HUDEP-2 (cell line): ENCODE measurements at regions not wholly inside any gene's neighbourhood (a gene's known extent, or its start where the extent isn't known, plus 50 kb on each side); places are given as distances from the start of the nearest gene placed in this dataset.

Source experiments
- DNase-seq, 76 experiments: peaks; one replicate each; lab custom pipeline; 2025; ENCODE audit not compliant: unreplicated experiment in 76 of 76; lab: John Stamatoyannopoulos, UW

GRCh38 chr14:101116065-101116464, 212.5 kb upstream of the RTL1 start:
- no peak for DNase-seq

- no peak for DNase-seq
These were observed 213.1 kb upstream of the RTL1 start for GRCh38 chr14:101116486-101117130.

- DNase-seq: no peak
These were observed 214.0 kb upstream of the RTL1 start for GRCh38 chr14:101117543-101117942.

DNA sequence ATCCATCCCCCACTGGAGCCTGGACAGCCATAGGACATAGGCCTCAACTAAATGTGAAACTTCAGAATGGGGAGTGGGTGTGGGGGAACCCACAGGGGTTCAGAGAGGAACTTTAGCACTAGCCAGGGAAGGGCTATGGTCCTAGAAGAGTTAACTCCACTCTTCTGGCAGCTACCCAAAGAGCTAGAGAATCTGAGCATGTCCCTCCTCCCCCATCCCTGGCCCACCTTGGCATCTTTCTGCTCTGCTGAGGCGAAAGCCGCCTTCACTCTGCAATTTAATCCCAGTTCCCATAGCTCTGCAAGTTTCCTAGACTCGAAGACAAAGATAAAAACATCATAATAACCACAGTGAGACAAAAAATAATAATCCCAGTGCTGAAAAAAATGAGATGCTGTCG, 214.7 kb upstream of the RTL1 start:
- DNase-seq: no peak

DNA sequence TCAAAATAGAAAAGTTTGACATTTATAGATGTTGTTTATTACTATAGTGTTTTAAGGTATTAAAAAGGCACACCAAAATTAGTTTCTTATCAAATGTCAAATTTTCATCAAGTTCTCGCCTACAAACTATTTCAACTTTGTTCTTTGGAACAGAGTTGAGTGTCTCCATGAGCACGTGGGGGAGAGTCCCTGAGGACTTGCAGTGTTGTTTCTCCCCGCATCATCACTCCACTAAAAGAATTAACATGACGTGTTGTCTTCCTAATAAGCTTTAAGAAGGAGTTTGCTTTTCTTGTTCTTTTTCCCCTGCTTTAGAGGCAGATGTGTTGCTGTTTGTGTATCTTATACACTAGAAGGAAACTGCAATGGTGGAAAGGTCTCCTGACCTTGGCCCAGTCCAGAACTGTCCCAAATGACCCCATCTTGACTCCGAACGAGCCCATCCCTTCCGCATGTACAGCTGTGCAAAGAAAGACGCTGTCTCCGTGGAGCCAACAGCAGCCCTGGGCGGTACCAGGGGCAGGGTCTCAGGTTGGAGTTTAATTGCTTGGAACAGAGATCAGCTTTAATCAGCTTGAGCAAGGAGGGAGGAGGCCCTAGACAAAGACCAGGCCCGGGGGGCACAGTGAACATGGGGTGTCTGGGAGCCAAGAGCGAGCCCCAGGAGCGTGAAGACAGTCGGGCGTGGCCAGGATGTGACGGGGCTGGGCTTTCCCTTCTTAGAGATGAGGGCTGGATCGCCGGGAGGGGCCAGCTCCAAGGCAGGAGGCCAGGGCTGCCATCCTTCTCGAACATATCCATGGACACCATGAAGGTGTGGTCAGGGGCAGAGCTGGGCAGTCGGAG, 215.4 kb upstream of the RTL1 start:
- DNase-seq: no peak

- no peak for DNase-seq
These were observed 216.5 kb upstream of the RTL1 start for GRCh38 chr14:101119830-101120571.

GRCh38 chr14:101120641-101121507, 217.4 kb upstream of the RTL1 start:
- DNase-seq: no peak

DNA sequence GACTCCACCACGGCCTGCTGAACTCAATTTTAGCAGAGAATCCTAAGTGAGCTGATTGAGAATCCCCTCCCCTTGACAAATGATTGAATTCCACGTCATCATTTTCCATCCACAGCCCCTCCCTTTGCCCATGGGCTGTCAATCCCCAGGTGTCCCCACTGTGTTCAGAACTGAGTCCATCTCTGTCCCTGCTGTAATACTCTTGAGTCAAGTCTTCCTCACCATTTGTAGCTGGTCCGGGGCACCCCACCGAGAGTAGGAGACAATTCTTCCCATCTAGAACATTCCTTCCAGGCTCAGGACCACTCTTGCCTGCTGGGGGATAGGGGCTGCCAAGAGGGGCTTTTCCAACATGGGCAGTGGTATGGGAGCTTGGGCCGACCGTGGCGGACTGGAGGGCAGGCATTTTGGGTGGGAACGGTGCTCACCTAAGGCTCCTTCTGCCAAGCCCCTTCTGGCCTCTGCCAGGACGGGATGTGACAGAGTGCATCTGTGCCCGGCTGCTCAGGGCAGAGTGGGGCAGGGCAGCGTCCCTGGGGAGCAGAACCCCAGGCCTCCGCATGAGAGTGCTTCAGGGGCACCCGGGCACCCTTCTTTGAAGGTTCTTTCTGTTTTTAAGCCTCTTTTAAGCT, 218.1 kb upstream of the RTL1 start:
- DNase-seq: no peak

DNA sequence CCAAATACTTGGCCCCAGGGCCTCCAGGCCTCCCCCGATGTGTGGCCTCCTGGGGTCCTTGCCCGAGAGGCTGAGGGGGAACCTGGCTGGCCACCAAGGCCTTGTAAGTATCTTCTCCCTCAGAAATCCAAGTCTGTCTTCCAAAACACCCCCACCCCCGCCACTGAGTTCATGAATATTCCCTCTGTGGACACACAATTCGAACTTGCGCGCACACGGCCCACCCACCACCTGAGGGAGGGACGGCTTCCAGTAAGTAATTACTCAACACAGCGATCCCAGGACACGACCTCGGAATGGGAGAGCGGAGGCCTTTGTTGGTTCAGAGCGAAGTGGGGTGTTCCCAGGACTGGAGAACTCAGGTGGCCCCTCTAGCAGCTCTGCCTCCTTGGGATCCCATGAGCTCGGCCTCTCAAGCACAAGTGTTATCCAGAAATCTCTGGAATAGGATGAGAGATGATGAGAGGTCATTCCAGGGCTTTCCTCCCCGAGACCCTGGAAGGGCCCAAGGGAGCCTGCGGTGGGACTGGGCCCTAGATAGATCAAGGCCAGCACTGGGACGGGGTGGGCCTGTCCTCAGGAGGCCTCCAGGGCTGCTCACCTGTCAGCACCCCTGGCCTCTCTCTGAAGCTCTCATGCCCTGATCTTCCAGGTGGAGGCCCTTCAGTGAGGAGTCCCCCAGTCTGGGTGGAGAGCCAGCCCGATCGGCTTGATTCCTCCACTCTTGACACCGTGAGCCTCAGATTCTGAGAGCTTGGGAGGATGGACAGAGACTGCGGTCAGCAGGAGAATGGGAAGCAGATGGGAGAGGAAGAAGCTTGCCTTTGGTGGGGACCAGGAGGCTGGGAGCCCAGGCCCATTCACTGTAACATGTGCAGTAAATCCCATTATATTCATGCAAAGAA, 219.0 kb upstream of the RTL1 start:
- no peak for DNase-seq

- no peak for DNase-seq
These were observed 220.3 kb upstream of the RTL1 start for GRCh38 chr14:101123618-101124510.

DNA sequence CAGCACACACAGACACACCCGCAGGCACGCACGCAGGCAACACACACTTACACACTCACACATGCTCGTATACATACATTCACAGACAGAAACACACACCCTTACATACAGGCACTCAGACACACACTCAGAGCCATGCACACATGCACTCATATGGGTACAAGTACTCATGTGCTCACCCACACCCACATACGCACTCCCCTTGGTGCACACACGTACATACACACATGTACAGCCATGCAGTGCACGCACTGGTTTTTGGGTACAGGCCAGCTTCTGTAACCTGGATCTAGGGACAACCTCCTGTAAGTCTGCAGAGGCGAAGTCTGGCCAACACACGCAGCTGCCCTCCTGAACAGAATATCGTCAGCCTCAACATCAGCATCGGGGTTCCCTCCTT, 221.3 kb upstream of the RTL1 start:
- DNase-seq: no peak

- no peak for DNase-seq
These were observed 221.8 kb upstream of the RTL1 start for GRCh38 chr14:101125313-101125712.

GRCh38 chr14:101125719-101126651, 222.5 kb upstream of the RTL1 start:
- no peak for DNase-seq

GRCh38 chr14:101126731-101127130, 223.2 kb upstream of the RTL1 start:
- no peak for DNase-seq

GRCh38 chr14:101127224-101127623, 223.7 kb upstream of the RTL1 start:
- DNase-seq: no peak

DNA sequence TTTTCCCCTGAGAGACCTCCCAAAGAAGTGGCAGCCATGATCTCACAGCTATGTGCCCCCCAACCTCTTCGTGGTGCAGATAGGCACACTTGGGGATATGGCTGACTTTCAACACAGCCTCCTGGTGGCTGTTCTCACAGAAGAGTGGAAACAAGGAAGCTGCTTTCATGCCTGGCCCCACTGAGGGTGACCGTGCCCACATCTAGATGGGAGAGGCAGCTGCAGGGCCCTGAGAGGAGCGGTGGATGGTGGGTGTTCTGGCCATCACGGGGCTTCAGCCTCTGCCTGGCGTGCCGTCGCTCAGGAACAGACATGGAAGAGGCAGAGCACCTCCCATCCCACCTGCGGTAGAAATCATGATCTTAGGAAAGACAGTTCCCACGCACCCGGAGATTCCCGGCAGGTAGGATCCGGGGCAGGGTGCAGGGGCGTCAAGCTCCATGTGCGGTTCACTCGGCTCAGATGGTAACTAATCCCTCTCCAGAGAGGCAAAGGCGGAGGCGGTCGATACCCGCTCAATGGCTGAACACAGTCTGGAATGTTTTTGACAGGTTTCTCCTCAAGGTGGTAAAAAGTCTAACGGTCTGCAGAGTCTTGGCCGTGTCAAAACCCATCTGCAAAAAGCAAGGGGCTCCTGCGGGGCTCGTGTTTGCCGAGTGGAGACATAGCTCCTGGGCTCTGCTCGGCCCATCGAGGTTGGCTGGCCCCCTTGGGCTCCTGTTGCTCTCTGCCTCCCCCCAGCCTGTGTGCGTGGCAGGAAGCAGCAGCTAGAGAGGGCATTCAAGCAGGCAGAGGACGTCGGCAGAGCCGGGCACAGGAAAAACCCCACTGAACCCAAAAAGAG, 225.2 kb upstream of the RTL1 start:
- DNase-seq: no peak
